PC-9 (cell line): ENCODE measurements at regions not wholly inside any gene's neighbourhood (a gene's known extent, or its start where the extent isn't known, plus 50 kb on each side); places are given as distances from the start of the nearest gene placed in this dataset.

Experiments used
- BruUV-seq: library from RNA; stranded (reverse); fragments of 400-500 nt; replicated peaks from 2 replicates; lab custom pipeline; 2021; lab: Mats Ljungman, UMichigan
- CTCF ChIA-PET: fragments of 300-600 bp; sonication (Branson Sonifier 250); formaldehyde crosslinking; loops from one replicate; lab custom pipeline; 2022; ENCODE audit warnings: antibody characterized with exemption; lab: Charles Lee
- POLR2A ChIA-PET: fragments of 300-600 bp; sonication (Branson Sonifier 250); formaldehyde crosslinking; loops from one replicate; lab custom pipeline; 2022; ENCODE audit warnings: antibody characterized with exemption; ENCODE audit not compliant: unreplicated experiment; lab: Charles Lee
- DNase-seq, 2 experiments: peaks; one replicate each; pipeline versions ENCODE4 v3.0.0 to v3.0.0-alpha.2; 2015 to 2022; ENCODE audit warnings: mixed read lengths in 1 of 2
- H2AFZ ChIP-seq: fragments of 200-600 bp; sonication (generic); 2 replicates; pipeline ENCODE4 v1.8.1; 2017; ENCODE audit warnings: antibody characterized with exemption
- H3F3A ChIP-seq: fragments of 200-600 bp; sonication (generic); 2 replicates; pipeline ENCODE4 v1.8.1; 2017; ENCODE audit warnings: antibody characterized with exemption, mild to moderate bottlenecking, low read depth; ENCODE audit not compliant: insufficient read depth
- H3K27ac ChIP-seq: fragments of 200-600 bp; sonication (generic); 2 replicates; pipeline ENCODE4 v1.6.1; 2016; ENCODE audit warnings: mixed run types
- H3K27me3 ChIP-seq: fragments of 200-600 bp; sonication (generic); 2 replicates; pipeline ENCODE4 v1.6.1; 2016; ENCODE audit warnings: low read depth, mixed run types; ENCODE audit not compliant: insufficient read depth
- H3K36me3 ChIP-seq: fragments of 200-600 bp; sonication (generic); 2 replicates; pipeline ENCODE4 v1.6.1; 2016; ENCODE audit warnings: low read depth, mixed run types
- H3K4me1 ChIP-seq: fragments of 200-600 bp; sonication (generic); replicated peaks from 2 replicates; pipeline ENCODE4 v1.6.1; 2016; ENCODE audit warnings: mixed run types; ENCODE audit not compliant: insufficient read depth
- H3K4me2 ChIP-seq: fragments of 200-600 bp; sonication (generic); 2 replicates; pipeline ENCODE4 v1.6.1; 2017; ENCODE audit warnings: mixed run types
- H3K4me3 ChIP-seq: fragments of 200-600 bp; sonication (generic); 2 replicates; pipeline ENCODE4 v1.6.1; 2016; ENCODE audit warnings: mixed run types
- H3K79me2 ChIP-seq: fragments of 200-600 bp; sonication (generic); 2 replicates; pipeline ENCODE4 v1.6.1; 2017; ENCODE audit warnings: low read depth, mixed run types
- H3K9me2 ChIP-seq: fragments of 200-600 bp; sonication (generic); 2 replicates; pipeline ENCODE4 v1.8.1; 2017; ENCODE audit warnings: mild to moderate bottlenecking; ENCODE audit not compliant: insufficient read depth
- H3K9me3 ChIP-seq: fragments of 200-600 bp; sonication (generic); 2 replicates; pipeline ENCODE4 v1.8.1; 2016; ENCODE audit warnings: low read depth; ENCODE audit not compliant: insufficient read depth
- H4K20me1 ChIP-seq: fragments of 200-600 bp; sonication (generic); 2 replicates; pipeline ENCODE4 v1.8.1; 2017; ENCODE audit not compliant: insufficient read depth
- EZH2 ChIP-seq: fragments of 200-600 bp; sonication (generic); IDR thresholded peaks from 2 replicates; pipeline ENCODE4 v1.8.0; 2017; ENCODE audit warnings: antibody characterized with exemption, low read depth
- intact Hi-C: fragments of 100-400 bp; cut with micrococcal nuclease; formaldehyde crosslinking; loops from one replicate; pipeline ENCODE4 v1.10.0; 2022; ENCODE audit not compliant: unreplicated experiment
- TF ChIP-seq, protein P1 (sequence below): fragments of 200-600 bp; sonication (generic); conservative IDR thresholded peaks from 2 replicates; pipeline ENCODE4 v1.6.1; 2017; ENCODE audit warnings: mixed run types, antibody characterized with exemption, mild to moderate bottlenecking, moderate library complexity

DNA sequence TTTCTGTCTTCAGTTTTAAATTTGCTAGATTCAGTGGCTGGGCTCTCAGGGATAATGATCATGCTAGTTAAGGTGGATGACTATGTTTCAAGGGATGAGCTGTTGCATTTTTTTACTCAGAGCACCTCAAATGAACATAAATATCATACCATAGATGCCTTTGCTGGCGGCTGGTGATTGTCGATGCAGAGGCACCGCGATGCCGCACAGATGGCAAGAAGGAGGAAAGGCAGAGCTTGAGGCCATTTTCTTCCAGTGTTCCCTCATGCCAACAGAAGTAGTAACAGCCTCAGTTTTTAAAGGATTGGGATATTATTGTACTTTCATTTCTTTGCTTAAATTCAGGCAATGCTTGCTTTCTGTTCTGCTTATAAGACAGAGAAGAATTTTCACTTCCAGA, 654.7 kb upstream of the IGFBP7 start:
- CTCF ChIA-PET: no interaction called here
- no peaks in the 10 kb centered on the region for H3K79me2 ChIP-seq
- no peak overlapping the region for H3K4me3 ChIP-seq
- POLR2A ChIA-PET: no interaction called here
- H4K20me1 ChIP-seq: no peaks in the 10 kb centered on the region
- H2AFZ ChIP-seq: no peak overlapping the region
- no peaks in the 10 kb centered on the region for H3K4me1 ChIP-seq
- H3K9me3 ChIP-seq: no peaks in the 10 kb centered on the region
- no peaks in the 10 kb centered on the region for H3K36me3 ChIP-seq
- BruUV-seq: no TSS peak
- no peaks in the 10 kb centered on the region for H3F3A ChIP-seq
- intact Hi-C loops: no loop called here
- H3K9me2 ChIP-seq: no peaks in the 10 kb centered on the region
- no peak overlapping the region for H3K4me2 ChIP-seq
- H3K27ac ChIP-seq: no peak overlapping the region
- H3K27me3 ChIP-seq: no peaks in the 10 kb centered on the region
- TF ChIP-seq, protein P1, sequence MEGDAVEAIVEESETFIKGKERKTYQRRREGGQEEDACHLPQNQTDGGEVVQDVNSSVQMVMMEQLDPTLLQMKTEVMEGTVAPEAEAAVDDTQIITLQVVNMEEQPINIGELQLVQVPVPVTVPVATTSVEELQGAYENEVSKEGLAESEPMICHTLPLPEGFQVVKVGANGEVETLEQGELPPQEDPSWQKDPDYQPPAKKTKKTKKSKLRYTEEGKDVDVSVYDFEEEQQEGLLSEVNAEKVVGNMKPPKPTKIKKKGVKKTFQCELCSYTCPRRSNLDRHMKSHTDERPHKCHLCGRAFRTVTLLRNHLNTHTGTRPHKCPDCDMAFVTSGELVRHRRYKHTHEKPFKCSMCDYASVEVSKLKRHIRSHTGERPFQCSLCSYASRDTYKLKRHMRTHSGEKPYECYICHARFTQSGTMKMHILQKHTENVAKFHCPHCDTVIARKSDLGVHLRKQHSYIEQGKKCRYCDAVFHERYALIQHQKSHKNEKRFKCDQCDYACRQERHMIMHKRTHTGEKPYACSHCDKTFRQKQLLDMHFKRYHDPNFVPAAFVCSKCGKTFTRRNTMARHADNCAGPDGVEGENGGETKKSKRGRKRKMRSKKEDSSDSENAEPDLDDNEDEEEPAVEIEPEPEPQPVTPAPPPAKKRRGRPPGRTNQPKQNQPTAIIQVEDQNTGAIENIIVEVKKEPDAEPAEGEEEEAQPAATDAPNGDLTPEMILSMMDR: no peak
- no peak for TF ChIP-seq EZH2
- DNase-seq: no peak

DNA sequence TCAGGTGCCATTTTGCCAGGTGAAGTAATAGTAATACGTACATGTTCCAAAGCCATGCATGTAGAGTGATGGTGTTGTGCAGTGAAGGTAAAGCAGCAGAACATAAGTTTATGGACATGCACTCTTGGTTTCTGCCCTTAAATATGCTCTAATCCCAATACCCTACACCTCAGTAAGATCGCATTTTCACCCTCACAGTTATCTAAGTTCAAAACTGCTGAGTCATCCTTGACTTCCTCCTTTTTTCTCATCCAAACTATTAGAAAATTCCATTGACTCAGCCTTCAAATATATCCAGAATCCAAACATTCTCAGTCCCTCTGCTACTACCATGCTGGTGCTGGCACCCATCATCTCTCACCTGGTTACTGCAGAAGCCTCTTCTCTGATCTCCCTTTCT, 652.9 kb upstream of the IGFBP7 start:
- H3K27me3 ChIP-seq: no peaks in the 10 kb centered on the region
- no peaks in the 10 kb centered on the region for H3K36me3 ChIP-seq
- no peaks in the 10 kb centered on the region for H3F3A ChIP-seq
- CTCF ChIA-PET: no interaction called here
- H3K4me3 ChIP-seq: no peak overlapping the region
- no peaks in the 10 kb centered on the region for H3K9me3 ChIP-seq
- no peaks in the 10 kb centered on the region for H3K9me2 ChIP-seq
- no TSS peak for BruUV-seq
- no peak overlapping the region for H3K27ac ChIP-seq
- POLR2A ChIA-PET: no interaction called here
- no peaks in the 10 kb centered on the region for H4K20me1 ChIP-seq
- no peak for TF ChIP-seq EZH2
- TF ChIP-seq, protein P1: no peak
- H2AFZ ChIP-seq: no peak overlapping the region
- H3K4me2 ChIP-seq: no peak overlapping the region
- no peak for DNase-seq
- intact Hi-C loops: no loop called here
- H3K4me1 ChIP-seq: no peaks in the 10 kb centered on the region
- H3K79me2 ChIP-seq: no peaks in the 10 kb centered on the region

DNA sequence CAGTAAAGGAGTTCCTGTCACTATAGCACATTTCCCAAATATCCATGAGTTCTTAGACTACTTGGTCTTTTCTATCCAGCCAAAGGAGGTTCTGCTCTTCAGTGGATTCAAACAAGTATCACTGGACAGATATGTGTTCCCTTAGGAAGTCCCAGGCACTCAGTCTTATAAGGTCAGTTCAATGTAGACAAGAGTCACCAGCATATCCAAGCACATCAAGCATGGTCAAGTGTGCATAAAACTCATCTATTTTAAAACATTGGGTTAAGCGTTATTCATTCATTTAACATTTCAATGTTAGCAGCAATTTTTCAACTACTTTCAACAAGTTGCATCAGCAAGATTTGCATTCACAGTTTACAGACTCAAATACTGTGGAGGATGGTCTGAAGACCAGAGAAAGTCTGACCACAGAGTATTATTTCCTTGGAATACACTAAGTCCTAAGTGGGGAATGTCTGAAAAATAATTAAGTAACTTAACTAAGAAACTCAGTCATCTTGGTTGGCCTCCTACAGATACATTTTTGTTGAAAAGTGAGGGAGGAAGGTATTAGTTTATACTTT, 630.5 kb upstream of the IGFBP7 start:
- Histone ChIP-seq H3K36me3 (no peaks in the 10 kb centered on the region), H3K4me2 (no peak overlapping the region), H3F3A (no peaks in the 10 kb centered on the region), H3K9me2 (no peaks in the 10 kb centered on the region), H4K20me1 (no peaks in the 10 kb centered on the region), H3K4me1 (no peaks in the 10 kb centered on the region), H3K79me2 (no peaks in the 10 kb centered on the region), H3K27me3 (no peaks in the 10 kb centered on the region), H3K27ac (no peak overlapping the region), H3K4me3 (no peak overlapping the region), H2AFZ (no peak overlapping the region), H3K9me3 (no peaks in the 10 kb centered on the region)
- POLR2A ChIA-PET: no interaction called here
- no peak for TF ChIP-seq EZH2
- TF ChIP-seq, protein P1: no peak
- CTCF ChIA-PET: no interaction called here
- DNase-seq: no peak
- intact Hi-C loops: no loop called here
- BruUV-seq: no TSS peak
